MM.1S (cell line): ENCODE measurements at regions not wholly inside any gene's neighbourhood (a gene's known extent, or its start where the extent isn't known, plus 50 kb on each side); places are given as distances from the start of the nearest gene placed in this dataset.

ENCODE experiments used
- CTCF ChIP-seq: fragments of 300-600 bp; sonication (generic); IDR thresholded peaks from 2 replicates; pipeline ENCODE4 v1.5.1; 2016; ENCODE audit warnings: antibody characterized with exemption, low read length, mixed read lengths
- EZH2phosphoT487 ChIP-seq: fragments of 300-600 bp; sonication (generic); IDR thresholded peaks from 2 replicates; pipeline ENCODE4 v1.6.1; 2018; ENCODE audit warnings: antibody characterized with exemption, low read length

DNA sequence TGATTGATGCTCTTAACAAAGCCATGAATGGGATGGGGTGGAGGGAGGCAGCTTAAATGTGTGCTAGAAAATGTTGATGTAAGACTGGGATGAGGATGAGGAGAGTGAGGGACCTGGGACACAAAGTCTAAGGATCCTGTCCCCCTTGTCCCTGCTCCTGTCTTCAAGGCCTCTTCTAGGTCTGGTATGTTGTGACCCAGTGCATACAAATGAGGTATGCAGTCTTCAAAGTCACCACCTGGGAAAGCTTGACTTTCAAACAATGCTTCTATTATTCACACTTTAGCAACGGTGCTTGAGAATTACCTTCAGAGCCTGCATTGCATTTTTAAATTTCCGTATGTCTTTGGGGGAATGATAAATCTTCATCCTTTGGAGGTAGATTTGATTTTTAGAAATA, 88.4 kb upstream of the SLC34A2 start:
- TF ChIP-seq CTCF (no peak), EZH2phosphoT487 (no peak)
